ENCODE measurements at regions not wholly inside any gene's neighbourhood (a gene's known extent, or its start where the extent isn't known, plus 50 kb on each side); places are given as distances from the start of the nearest gene placed in this dataset.
A peak's percentile ranks its signal among the peaks of the same experiment; 100 is the strongest.
"Not testable (repeated sequence)": the region's sequence is repeated elsewhere in the genome, so short reads cannot be mapped to it uniquely, and the experiment has no call there.

GRCh38 chr1:20432341-20432740 lies 53.7 kb downstream of the CAMK2N1 start:
- DNase-seq (ENCODE audit: low read depth) = no peak

DNA sequence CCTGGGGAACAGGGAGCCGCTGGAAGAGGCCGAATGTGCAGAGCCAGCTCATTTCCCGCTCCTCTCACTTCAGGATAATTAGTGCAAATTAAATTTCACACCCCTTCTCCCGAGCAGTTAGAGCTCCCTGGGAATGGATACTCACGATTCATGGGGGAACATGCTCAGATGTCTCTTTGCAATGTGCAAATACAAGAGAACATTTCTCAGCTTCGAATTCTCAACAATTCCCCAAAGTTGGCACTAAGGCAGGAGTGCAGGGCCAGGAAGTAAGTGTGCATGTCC lies 54.9 kb downstream of the CAMK2N1 start:
- DNase-seq (ENCODE audit: low read depth) = no peak

DNA sequence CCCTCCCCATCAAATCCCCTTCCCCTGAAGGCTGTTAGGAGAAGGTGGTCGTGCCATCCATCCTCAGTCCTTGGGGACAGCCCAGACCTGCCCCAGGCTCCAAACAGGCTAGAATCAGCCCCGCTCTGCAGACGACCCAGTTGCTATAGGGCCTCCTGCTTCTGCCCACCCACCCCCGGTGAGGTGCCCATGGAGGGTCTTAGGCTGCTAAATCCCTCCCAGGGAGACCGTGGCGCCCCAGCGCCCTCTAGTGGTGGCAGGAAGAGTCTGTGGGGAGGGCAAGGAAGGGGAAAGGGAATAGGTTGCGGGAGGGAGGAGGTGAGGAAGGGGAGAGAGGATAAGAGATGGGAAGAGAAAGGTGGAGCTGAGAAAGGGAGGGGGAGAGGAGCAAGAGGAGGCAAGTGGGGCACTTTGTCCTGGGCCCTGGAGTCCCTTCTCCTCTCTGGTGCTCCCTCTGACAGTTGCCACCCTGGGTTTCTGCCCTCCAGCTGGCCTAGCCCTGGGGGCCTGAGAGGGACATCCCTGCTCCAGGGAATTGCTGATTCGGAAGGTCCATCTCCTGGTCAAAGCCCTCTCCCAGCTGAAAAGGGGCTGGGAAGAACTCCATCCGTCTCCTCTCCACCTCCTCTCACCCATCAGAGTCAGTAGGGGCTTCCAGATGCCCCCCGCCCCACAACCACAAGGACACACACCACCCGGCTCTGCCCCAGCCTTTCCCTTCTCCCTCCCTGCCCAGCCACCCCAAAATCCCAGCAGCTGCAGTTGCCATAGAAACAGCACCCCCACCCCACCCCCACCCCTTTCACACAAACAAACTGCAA lies 55.4 kb downstream of the CAMK2N1 start:
- DNase-seq (ENCODE audit: low read depth) = no peak

- DNase-seq (ENCODE audit: low read depth) = no peak
Measured at GRCh38 chr1:20429296-20429695, 56.7 kb downstream of the CAMK2N1 start.

DNA sequence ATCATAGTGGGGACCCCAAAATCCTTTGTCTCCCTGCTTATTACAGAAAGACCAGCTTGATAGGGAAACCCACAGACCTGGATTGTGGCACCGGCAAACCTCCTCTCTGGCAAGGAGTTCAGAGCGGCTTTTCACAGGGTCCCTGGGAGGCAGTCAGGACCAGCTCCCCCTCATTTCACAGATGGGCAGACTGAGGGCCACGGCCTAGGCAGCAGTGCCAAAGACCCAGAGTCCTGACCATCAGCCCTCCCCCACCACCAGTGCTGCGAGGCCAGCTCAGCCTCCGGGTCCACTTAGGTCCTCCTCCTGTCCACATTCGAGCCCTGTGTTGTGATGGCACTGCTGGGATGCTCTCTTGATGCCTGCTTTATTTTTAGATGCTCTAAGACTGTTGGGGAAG lies 57.2 kb downstream of the CAMK2N1 start:
- no peak for DNase-seq (ENCODE audit: low read depth)

GRCh38 chr1:20426923-20427322 lies 59.1 kb downstream of the CAMK2N1 start:
- DNase-seq (ENCODE audit: low read depth) = peak; percentile 95

DNA sequence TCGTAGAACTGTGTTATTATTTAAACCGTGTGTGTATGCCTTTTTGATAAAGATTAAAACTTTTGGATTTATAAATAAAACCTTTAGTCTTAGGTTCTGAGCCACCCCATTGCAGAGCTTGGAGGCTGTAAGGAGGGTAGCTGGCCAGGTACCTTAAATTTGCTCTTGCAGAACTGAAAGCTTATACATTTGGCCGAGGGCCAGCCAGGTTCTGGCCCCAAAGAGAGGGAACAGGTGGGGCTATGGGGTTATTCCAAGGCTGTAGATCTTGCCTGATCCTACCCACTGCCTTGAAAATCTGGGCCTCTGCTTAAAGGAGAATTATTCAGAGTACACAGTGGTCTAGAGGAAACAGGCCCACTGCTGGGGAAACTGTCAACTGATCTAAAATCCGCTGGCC lies 59.6 kb downstream of the CAMK2N1 start:
- DNase-seq (ENCODE audit: low read depth) = no peak

GRCh38 chr1:20425622-20426021 lies 60.4 kb downstream of the CAMK2N1 start:
- no peak for DNase-seq (ENCODE audit: low read depth)

GRCh38 chr1:20423169-20423795 lies 62.7 kb downstream of the CAMK2N1 start:
- peak; percentile 12 for DNase-seq (ENCODE audit: low read depth)

DNA sequence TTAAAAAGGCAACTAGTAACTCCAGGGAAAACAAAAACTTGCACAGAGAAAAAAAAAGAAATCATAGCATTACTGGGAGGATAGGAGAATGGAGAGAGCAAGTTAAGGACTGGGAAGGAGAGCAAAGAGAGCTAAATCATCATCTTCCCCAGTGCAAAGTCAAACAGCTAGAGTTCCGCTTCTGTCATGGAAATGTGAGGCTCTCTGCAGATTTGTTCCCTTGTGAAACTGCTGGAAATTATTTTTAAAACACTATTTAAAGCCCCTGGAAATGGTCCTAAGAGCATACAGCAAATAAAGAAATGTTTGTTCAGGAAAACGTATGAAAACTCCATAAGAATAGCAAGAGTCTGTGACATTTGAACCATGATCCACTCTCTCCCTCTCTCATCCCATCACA lies 64.6 kb downstream of the CAMK2N1 start:
- no peak for DNase-seq (ENCODE audit: low read depth)

DNA sequence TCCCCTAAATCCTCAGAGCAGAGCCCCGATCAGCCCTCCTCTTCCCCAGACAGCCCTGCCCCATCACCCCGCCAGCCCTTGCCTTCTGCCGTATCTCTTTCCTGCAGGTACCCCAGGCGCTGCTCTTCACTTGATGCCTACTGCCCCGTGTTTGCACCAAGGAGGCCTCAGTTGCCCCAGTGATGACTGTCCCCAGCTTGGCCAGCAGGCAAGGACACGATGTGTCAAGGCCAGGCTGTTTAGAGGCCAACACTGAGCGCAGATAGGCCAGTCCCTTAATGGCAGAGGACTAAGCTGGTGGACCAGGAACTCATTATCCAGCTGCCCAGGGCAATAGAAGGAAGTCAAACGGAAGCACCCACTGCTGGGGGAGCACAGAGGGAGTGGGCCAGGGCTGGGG lies 68.4 kb downstream of the CAMK2N1 start:
- DNase-seq (ENCODE audit: low read depth) = no peak

DNA sequence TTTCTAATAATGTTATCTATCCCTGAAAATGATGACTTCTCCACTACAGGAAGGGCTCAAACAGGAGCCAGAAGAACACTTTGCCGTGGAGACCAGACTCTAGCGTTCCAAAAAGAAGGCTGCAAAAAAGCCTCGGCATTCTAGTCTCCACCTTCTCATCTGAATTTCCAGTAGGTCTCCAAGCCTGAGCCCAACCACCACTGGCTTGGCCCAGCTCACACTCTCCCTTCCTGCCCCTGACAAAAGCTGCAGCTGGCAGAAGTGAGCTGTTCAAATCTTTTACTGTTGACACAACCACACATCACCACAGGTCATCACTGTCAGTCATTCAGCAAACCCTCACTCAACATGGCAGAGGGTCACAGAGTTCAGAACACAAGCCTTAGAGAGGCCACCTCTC lies 69.3 kb downstream of the CAMK2N1 start:
- DNase-seq (ENCODE audit: low read depth) = no peak

DNA sequence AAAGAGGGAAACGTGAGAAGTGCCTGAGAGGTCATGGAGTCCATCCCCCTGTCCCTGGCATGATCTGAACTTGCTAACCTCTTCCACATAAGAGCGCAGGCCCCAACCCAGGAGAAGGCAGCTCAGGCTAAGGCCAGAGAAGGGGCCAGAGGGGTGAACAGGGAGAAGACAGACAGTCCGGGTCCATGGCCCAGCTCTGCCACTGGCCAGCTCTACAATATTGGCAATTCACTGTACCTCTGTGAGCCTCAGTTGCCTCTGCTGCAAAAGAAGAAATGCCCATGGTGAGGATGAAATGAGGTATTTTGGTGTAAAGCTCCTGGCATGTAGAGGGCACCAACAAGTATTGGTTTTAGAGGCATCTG lies 72.3 kb downstream of the CAMK2N1 start:
- no peak for DNase-seq (ENCODE audit: low read depth)

DNA sequence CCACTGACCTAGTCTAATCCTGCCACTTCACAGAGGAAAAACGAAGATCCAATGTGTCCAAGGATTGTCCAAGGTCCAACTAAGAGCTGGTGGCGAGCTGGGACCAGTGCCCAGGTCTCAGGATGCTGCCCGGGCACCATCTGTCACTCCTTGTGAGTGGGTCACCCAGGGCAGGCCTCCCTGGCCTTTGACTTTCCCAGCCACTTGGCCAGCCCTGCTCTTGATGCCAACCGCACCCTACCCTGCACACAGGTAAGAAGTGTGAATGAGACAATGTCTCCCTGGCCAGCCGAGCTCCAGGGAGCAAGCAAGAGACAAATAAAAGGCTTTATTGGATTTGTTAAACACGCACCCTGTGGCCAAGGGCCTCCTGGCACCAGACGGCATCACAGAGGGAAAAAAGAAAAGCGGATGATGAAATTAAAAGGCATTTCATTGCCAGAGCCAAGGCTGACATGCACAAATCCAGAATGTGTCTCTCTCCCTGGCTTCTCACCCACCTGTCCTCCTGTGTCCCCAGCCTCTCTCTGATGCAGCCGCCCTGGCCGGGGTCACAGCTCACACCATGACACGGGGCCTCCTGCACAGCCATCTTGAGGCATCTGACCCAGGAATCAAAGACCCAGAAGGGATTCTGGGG lies 72.8 kb downstream of the CAMK2N1 start:
- no peak for DNase-seq (ENCODE audit: low read depth)

DNA sequence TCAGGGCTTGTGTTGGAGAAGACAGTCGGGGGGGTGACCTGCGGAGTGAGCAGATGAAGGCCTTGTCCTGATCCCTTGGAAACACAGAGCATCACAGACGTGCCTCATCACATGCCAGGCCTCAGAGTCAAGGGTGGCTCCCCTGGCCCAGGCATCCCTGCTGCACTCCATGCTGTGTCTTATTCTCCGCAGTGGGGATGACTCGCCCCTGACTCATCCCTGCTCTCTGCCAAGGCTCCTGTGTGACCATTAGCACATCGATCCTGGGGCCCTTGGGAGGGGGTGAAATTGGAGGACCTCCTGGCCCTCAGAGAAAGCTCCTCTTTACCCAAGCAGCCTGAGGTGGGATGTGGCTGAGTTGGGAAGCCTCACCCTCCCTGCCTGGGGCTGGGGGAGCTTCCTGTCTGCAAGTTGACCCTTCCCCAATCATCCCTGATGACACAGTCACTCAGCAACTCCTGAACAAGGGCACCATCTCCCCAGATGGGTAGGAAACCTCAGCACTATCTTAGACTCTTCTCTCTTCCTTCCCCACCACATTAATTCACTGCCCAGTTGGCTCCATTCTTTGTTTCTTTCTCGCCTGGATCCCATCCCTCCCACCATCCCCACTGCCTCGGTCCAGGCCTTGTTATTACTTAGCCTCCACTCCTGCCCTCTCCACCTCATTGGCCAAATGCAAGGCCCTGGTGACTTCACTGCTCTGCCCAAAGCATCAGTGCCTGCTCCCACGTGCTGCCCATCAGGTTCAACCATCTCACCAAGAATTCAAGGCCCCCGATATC lies 74.6 kb downstream of the CAMK2N1 start:
- DNase-seq (ENCODE audit: low read depth) = peak; percentile 81

- no peak for DNase-seq (ENCODE audit: low read depth)
Measured at GRCh38 chr1:20410503-20410902, 75.5 kb downstream of the CAMK2N1 start.

GRCh38 chr1:20409971-20410370 lies 76.0 kb downstream of the CAMK2N1 start:
- no peak for DNase-seq (ENCODE audit: low read depth)

GRCh38 chr1:20409012-20409411 lies 77.0 kb downstream of the CAMK2N1 start:
- no peak for DNase-seq (ENCODE audit: low read depth)

DNA sequence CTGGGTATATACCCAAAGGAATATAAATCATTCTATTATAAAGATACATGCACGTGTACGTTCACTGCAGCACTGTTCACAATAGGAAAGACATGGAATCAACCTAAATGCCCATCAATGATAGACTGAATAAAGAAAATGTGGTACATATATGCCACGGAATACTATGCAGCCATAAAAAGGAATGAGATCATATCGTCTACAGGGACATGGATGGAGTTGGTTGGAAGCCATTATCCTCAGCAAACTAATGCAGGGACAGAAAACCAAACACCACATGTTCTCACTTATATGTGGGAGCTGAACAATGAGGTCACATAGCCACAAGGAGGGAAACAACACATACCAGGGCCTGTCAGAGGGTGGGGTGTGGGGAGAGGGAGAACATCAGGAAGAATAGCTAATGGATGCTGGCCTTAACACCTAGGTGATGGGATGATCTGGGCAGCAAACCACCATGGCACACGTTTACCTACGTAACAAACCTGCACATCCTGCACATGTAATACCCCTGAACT lies 77.8 kb downstream of the CAMK2N1 start:
- not testable (repeated sequence) for DNase-seq (ENCODE audit: low read depth)

DNA sequence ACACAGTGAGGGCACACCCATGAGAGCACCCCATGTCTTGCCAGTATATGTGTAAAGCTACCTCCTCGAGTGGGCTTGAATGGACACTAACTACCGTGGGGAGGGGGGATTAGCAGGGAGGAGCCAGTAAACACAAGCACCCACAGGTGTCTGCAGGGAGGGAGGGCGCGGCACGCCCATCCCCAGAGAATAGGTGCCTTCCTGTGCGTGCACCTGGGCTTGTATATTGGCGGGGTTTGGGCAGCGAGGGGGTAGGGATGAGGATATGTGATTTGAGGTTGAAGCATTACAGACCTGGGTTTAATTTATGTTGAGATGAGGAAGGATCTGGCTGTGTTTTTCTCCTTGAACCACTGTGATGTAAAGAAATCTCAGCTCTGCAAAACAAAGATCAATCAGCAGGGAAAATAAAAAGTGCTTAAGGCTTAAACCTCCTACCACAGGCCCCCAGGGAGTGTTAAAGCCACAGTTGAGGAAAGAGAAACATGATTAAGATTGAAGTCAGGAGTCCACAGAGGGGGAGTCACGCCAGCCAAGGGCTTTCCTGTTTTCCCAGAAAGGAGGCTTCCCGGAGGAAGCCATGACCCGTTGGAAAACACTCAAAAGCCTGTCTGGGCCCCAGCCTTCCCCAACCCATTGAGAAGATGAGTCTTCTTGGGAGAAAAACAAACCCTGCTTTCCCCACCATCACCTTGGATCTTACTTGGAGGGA lies 80.0 kb downstream of the CAMK2N1 start:
- DNase-seq (ENCODE audit: low read depth) = peak; percentile 35

DNA sequence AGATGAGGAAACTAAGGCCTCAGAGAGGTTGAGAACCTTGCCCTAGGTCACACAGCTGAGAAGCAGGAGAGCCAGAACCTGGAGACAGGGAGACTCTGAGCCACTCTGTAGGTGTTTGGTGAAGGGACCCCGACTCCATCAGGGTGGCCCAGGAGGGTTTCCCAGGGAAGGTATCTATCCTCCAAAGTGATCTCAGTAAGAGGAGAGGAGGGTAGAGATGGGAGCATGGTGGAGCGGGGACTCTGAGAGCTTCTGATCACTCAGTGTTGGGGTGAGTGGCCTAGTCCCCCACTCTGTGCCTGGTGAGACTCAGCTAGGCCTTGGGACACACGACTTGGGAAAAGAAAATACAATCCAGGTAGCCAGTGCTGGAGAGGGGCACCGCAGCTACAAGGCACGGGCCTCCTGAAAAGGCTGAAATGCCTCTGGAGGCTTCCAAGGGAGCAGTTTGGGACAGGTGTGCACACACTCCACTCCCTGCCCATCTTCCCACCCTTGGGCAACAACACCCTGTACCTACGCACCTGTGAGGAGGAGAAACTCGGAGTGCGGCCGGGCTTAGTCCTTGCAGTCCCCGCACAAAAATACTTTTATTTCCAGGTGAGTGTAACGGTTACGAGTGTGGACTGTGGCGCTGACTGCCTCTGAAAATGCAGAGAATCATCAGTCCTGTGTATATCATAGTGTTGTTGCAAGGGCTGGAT lies 80.8 kb downstream of the CAMK2N1 start:
- DNase-seq (ENCODE audit: low read depth) = no peak

All from renal cortical epithelial cell (primary cell).